Mesendoderm (in vitro differentiated cells): ENCODE measurements at regions not wholly inside any gene's neighbourhood (a gene's known extent, or its start where the extent isn't known, plus 50 kb on each side); places are given as distances from the start of the nearest gene placed in this dataset.
A peak's percentile ranks its signal among the peaks of the same experiment; 100 is the strongest.

Experiments
- DNase-seq: peaks from one replicate; pipeline ENCODE4 v3.0.0; 2013
- H2AK5ac ChIP-seq: 2 replicates; pipeline ENCODE4 v1.6.1; 2013; ENCODE audit warnings: low read length, inconsistent platforms
- H2BK120ac ChIP-seq: 2 replicates; pipeline ENCODE4 v1.6.1; 2013; ENCODE audit warnings: low read depth, mild to moderate bottlenecking, low read length, moderate library complexity, mixed read lengths
- H2BK15ac ChIP-seq: replicated peaks from 2 replicates; pipeline ENCODE4 v1.6.1; 2013; ENCODE audit warnings: low read depth, mild to moderate bottlenecking, moderate library complexity
- H2BK5ac ChIP-seq: 2 replicates; pipeline ENCODE4 v1.6.1; 2013; ENCODE audit warnings: low read length, inconsistent platforms
- H3K18ac ChIP-seq: 2 replicates; pipeline ENCODE4 v1.6.1; 2013; ENCODE audit warnings: mild to moderate bottlenecking, low read length, mixed read lengths
- H3K23ac ChIP-seq: one replicate; pipeline ENCODE4 v1.6.1; 2013; ENCODE audit warnings: low read length
- H3K27ac ChIP-seq: 2 replicates; pipeline ENCODE4 v1.5.1; 2013; ENCODE audit warnings: low read depth, mild to moderate bottlenecking, inconsistent platforms, low read length, moderate library complexity
- H3K27me3 ChIP-seq: 2 replicates; pipeline ENCODE4 v1.6.1; 2013; ENCODE audit warnings: low read length, control low read depth, mild to moderate bottlenecking, inconsistent platforms; ENCODE audit not compliant: insufficient read depth, poor library complexity
- H3K36me3 ChIP-seq: 2 replicates; pipeline ENCODE4 v1.6.1; 2013; ENCODE audit warnings: low read length, inconsistent platforms; ENCODE audit not compliant: control insufficient read depth, insufficient read depth
- H3K4ac ChIP-seq: one replicate; pipeline ENCODE4 v1.6.1; 2013; ENCODE audit warnings: low read depth, mild to moderate bottlenecking, low read length, moderate library complexity
- H3K4me1 ChIP-seq: 2 replicates; pipeline ENCODE4 v1.6.1; 2013; ENCODE audit warnings: low read depth, low read length, inconsistent platforms; ENCODE audit not compliant: control insufficient read depth
- H3K4me2 ChIP-seq: 2 replicates; pipeline ENCODE4 v1.6.1; 2013; ENCODE audit warnings: low read length
- H3K4me3 ChIP-seq: 2 replicates; pipeline ENCODE4 v1.5.1; 2013; ENCODE audit warnings: mild to moderate bottlenecking, low read length
- H3K56ac ChIP-seq: one replicate; pipeline ENCODE4 v1.6.1; 2013; ENCODE audit warnings: low read length
- H3K79me1 ChIP-seq: 2 replicates; pipeline ENCODE4 v1.6.1; 2013; ENCODE audit warnings: low read length, inconsistent platforms
- H3K79me2 ChIP-seq: 2 replicates; pipeline ENCODE4 v1.6.1; 2013; ENCODE audit warnings: mild to moderate bottlenecking, low read length; ENCODE audit not compliant: control insufficient read depth, insufficient read depth
- H3K9ac ChIP-seq: 2 replicates; pipeline ENCODE4 v1.6.1; 2013; ENCODE audit warnings: low read length, inconsistent platforms
- H4K5ac ChIP-seq: one replicate; pipeline ENCODE4 v1.6.1; 2013; ENCODE audit warnings: low read length
- H4K8ac ChIP-seq: one replicate; pipeline ENCODE4 v1.6.1; 2013; ENCODE audit warnings: low read depth, mild to moderate bottlenecking, control low read depth, low read length, moderate library complexity
- WGBS: extraction: QIAGEN DNeasy Blood & Tissue Kit; methylation state at CpG from one replicate; pipeline ENCODE4 v1.1.7; 2013; ENCODE audit warnings: low lambda C conversion rate, missing lambda C conversion rate; ENCODE audit not compliant: insufficient coverage; ENCODE audit errors: extremely low coverage; 5-methylcytosine and 5-hydroxymethylcytosine counted together

DNA sequence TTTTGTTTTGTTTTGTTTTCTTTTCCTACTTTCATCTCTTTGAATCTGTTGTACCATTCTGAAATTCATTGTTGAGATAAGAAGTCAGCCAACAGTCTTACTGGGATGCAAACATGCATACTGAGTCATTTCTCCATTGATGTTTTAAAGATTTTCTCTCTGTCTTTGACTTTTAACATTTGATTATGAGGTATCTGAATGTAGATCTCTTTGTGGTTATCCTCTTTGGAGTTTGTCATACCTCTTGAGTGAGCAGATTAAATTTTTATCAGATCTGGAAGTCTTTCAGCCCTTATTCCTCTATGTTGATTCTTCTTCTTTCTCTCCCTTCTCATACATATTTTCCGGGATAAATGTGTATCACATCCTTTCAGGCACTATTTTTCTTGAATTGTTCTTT lies 406.9 kb upstream of the NCAM2 start:
- no CpG with 5 or more reads among the region's 1 CpG for WGBS
- no peak overlapping the region for H3K4me2 ChIP-seq
- no peaks in the 10 kb centered on the region for H3K27me3 ChIP-seq
- no peak overlapping the region for H2BK5ac ChIP-seq
- no peak overlapping the region for H4K8ac ChIP-seq
- H3K79me2 ChIP-seq, result no peaks in the 10 kb centered on the region
- H3K4me1 ChIP-seq, result no peaks in the 10 kb centered on the region
- H4K5ac ChIP-seq, result no peak overlapping the region
- H3K56ac ChIP-seq, result no peak overlapping the region
- no peak overlapping the region for H3K4me3 ChIP-seq
- H3K79me1 ChIP-seq, result no peaks in the 10 kb centered on the region
- DNase-seq, result peak; percentile 10
- no peak overlapping the region for H3K23ac ChIP-seq
- H3K4ac ChIP-seq, result no peak overlapping the region
- H2BK120ac ChIP-seq, result no peak overlapping the region
- no peak overlapping the region for H3K18ac ChIP-seq
- no peak overlapping the region for H3K9ac ChIP-seq
- H2AK5ac ChIP-seq, result no peak overlapping the region
- no peak overlapping the region for H3K27ac ChIP-seq
- H2BK15ac ChIP-seq, result no peak overlapping the region
- H3K36me3 ChIP-seq, result no peaks in the 10 kb centered on the region

DNA sequence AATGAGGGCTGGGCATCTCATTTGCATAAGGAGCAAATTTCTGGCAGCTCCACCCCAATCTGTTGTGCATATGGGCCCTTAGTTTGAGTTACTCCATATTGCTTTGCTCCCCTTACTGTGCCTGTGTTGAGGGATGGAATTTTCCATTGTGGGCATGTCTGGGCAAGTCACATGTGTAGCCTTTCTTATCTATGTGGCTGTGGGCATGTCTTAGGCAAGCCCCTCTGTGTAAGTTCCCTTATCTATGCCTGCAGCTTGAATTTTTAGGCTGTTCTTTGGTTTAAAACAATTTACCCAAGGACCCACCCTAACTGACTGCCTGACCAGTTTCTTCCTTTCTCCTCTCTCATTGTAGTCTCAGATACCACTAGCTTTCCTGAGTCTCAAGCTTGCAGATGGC lies 405.7 kb upstream of the NCAM2 start:
- Histone ChIP-seq H3K4ac (peak overlapping the region; percentile 55), H2BK15ac (no peak overlapping the region), H2BK5ac (no peak overlapping the region), H3K4me1 (no peaks in the 10 kb centered on the region), H2AK5ac (no peak overlapping the region), H3K23ac (no peak overlapping the region), H3K36me3 (no peaks in the 10 kb centered on the region), H3K4me2 (no peak overlapping the region), H4K8ac (no peak overlapping the region), H3K56ac (no peak overlapping the region), H3K18ac (peak overlapping the region; percentile 75), H3K79me2 (no peaks in the 10 kb centered on the region), H4K5ac (no peak overlapping the region), H3K79me1 (no peaks in the 10 kb centered on the region), H3K27me3 (no peaks in the 10 kb centered on the region), H3K9ac (no peak overlapping the region), H2BK120ac (peak overlapping the region; percentile 96), H3K4me3 (no peak overlapping the region), H3K27ac (peak overlapping the region; percentile 12)
- peak; percentile 13 for DNase-seq

DNA sequence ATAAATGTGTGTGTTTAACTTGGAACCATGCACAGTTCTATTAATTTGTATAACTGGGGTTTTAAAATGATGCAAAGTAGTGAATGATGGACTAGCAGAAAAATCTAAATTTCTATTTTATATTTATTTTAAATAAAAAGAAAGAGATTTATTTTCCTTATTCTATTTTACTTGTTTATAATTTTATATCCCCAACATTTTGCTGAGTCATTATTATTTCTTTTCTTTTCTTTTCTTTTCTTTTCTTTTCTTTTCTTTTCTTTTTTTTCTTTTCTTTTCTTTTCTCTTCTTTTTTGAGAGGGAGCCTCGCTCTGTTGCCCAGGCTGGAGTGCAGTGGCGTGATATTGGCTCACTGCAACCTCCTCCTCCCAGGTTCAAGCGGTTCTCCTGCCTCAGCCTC lies 395.0 kb upstream of the NCAM2 start:
- no peak overlapping the region for H3K4me3 ChIP-seq
- no peak overlapping the region for H3K18ac ChIP-seq
- H3K79me1 ChIP-seq, result no peaks in the 10 kb centered on the region
- H4K8ac ChIP-seq, result no peak overlapping the region
- H3K27ac ChIP-seq, result no peak overlapping the region
- no peak overlapping the region for H2BK15ac ChIP-seq
- H3K56ac ChIP-seq, result no peak overlapping the region
- no CpG with 5 or more reads among the region's 3 CpGs for WGBS
- no peaks in the 10 kb centered on the region for H3K36me3 ChIP-seq
- H3K23ac ChIP-seq, result no peak overlapping the region
- no peak overlapping the region for H2AK5ac ChIP-seq
- no peak overlapping the region for H2BK120ac ChIP-seq
- no peak for DNase-seq
- no peaks in the 10 kb centered on the region for H3K4me1 ChIP-seq
- H2BK5ac ChIP-seq, result no peak overlapping the region
- H3K9ac ChIP-seq, result no peak overlapping the region
- no peak overlapping the region for H3K4me2 ChIP-seq
- H3K79me2 ChIP-seq, result no peaks in the 10 kb centered on the region
- no peak overlapping the region for H4K5ac ChIP-seq
- H3K4ac ChIP-seq, result no peak overlapping the region
- no peaks in the 10 kb centered on the region for H3K27me3 ChIP-seq

- Histone ChIP-seq H3K9ac (no peak overlapping the region), H3K4ac (no peak overlapping the region), H3K79me2 (no peaks in the 10 kb centered on the region), H3K27me3 (no peaks in the 10 kb centered on the region), H3K4me3 (no peak overlapping the region), H2BK5ac (no peak overlapping the region), H3K23ac (no peak overlapping the region), H3K79me1 (no peaks in the 10 kb centered on the region), H4K8ac (no peak overlapping the region), H3K4me2 (no peak overlapping the region), H2BK120ac (no peak overlapping the region), H3K18ac (no peak overlapping the region), H4K5ac (no peak overlapping the region), H2AK5ac (no peak overlapping the region), H3K4me1 (no peaks in the 10 kb centered on the region), H2BK15ac (no peak overlapping the region), H3K56ac (no peak overlapping the region), H3K36me3 (no peaks in the 10 kb centered on the region), H3K27ac (no peak overlapping the region)
- no peak for DNase-seq
- no CpG with 5 or more reads among the region's 4 CpGs for WGBS
Measured at GRCh38 chr21:20611008-20611407, 387.2 kb upstream of the NCAM2 start.

DNA sequence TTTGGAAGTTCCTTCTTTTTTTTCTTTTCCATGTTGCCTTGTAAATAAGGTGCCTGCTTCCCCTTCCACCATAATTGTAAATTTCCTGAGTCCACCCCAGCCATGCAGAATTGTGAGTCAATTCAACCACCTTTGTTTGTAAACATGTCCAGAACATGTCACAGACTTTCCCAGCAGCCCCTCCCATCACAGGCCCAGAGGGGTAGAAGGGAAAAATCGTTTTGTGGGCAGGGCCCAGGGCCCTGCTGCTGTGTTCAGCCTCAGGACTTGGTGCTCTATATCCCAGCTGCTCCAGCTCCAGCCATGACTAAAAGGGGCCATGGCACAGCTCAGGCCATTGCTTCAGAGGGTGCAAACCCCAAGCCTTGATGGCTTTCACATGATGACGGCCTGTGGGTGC lies 384.6 kb upstream of the NCAM2 start:
- Histone ChIP-seq H3K4me3 (no peak overlapping the region), H3K4ac (no peak overlapping the region), H3K18ac (no peak overlapping the region), H2BK15ac (no peak overlapping the region), H3K27ac (no peak overlapping the region), H3K4me2 (no peak overlapping the region), H3K79me1 (no peaks in the 10 kb centered on the region), H2BK5ac (no peak overlapping the region), H4K8ac (no peak overlapping the region), H3K79me2 (no peaks in the 10 kb centered on the region), H2BK120ac (no peak overlapping the region), H3K9ac (no peak overlapping the region), H3K36me3 (no peaks in the 10 kb centered on the region), H3K4me1 (no peaks in the 10 kb centered on the region), H3K27me3 (no peaks in the 10 kb centered on the region), H4K5ac (no peak overlapping the region), H2AK5ac (no peak overlapping the region), H3K23ac (no peak overlapping the region), H3K56ac (no peak overlapping the region)
- no CpG with 5 or more reads among the region's 2 CpGs for WGBS
- no peak for DNase-seq

DNA sequence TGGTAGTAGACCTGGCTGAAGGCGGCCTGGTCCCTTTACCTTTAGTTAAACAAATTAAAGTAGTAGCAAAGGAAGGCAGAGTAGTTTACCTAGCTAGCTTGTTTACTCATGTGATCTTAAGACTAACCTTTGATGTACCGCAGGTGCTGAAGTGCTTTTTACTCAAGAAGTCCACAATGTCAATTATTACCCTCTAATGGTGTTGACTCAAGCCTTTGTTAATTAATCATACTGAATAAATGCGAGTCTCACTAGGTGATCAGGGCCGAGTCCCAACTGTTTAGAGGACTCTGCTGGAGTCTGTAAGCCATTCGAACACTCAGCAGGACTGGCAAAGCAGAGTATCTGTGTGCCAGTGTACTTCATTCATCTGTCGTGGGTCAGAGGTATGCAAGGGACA lies 381.1 kb upstream of the NCAM2 start:
- Histone ChIP-seq H3K4me1 (no peaks in the 10 kb centered on the region), H3K4me2 (no peak overlapping the region), H4K8ac (no peak overlapping the region), H3K56ac (no peak overlapping the region), H3K4me3 (no peak overlapping the region), H2BK15ac (no peak overlapping the region), H2BK5ac (no peak overlapping the region), H3K9ac (no peak overlapping the region), H2BK120ac (no peak overlapping the region), H3K27me3 (no peaks in the 10 kb centered on the region), H3K27ac (no peak overlapping the region), H3K79me1 (no peaks in the 10 kb centered on the region), H4K5ac (no peak overlapping the region), H2AK5ac (no peak overlapping the region), H3K4ac (no peak overlapping the region), H3K23ac (no peak overlapping the region), H3K18ac (no peak overlapping the region), H3K36me3 (no peaks in the 10 kb centered on the region), H3K79me2 (no peaks in the 10 kb centered on the region)
- WGBS, result no CpG with 5 or more reads among the region's 6 CpGs
- DNase-seq, result peak; percentile 4
